ENCODE measurements at regions not wholly inside any gene's neighbourhood (a gene's known extent, or its start where the extent isn't known, plus 50 kb on each side); places are given as distances from the start of the nearest gene placed in this dataset.
"Not testable (repeated sequence)": the region's sequence is repeated elsewhere in the genome, so short reads cannot be mapped to it uniquely, and the experiment has no call there.

GRCh38 chr5:120124031-120124430 is 340.1 kb upstream of the PRR16 start:
- no peak overlapping the region for H2AFZ ChIP-seq (ENCODE audit: low read length)
- H3K9me3 ChIP-seq (ENCODE audit: control insufficient read depth, insufficient read depth, low read depth, low read length) = no peaks in the 10 kb centered on the region
- TF ChIP-seq CTCF (conservative IDR thresholded peaks at IDR 0.05 in 1 of 2, IDR thresholded peaks at IDR 0.05 in 1 of 2; ENCODE audit: low read depth in 1 of 2, low read length in 2 of 2) = no peak
- no peak for TF ChIP-seq EZH2 (IDR thresholded peaks at IDR 0.05; ENCODE audit: low read length, missing control alignments)
- H3K27me3 ChIP-seq (ENCODE audit: control insufficient read depth, insufficient read depth, low read length) = no peaks in the 10 kb centered on the region
- no peak overlapping the region for H3K27ac ChIP-seq (ENCODE audit: insufficient read depth, low read length)
- DNase-seq (ENCODE audit: low read depth in 2 of 2) = no peak
- H3K9ac ChIP-seq (ENCODE audit: insufficient read depth, low read length) = no peak overlapping the region
- H3K4me3 ChIP-seq (replicated peaks in 1 of 4; ENCODE audit: control extremely low read depth in 1 of 4, insufficient read depth in 1 of 4, low read depth in 3 of 4, low read length in 4 of 4) = no peak overlapping the region
- no peaks in the 10 kb centered on the region for H3K36me3 ChIP-seq (ENCODE audit: control insufficient read depth, insufficient read depth, low read length)
- no peaks in the 10 kb centered on the region for H3K79me2 ChIP-seq (ENCODE audit: control insufficient read depth, insufficient read depth, low read length)
- no peak overlapping the region for H3K4me2 ChIP-seq (ENCODE audit: extremely low read depth, insufficient read depth, low read length)
- H4K20me1 ChIP-seq (ENCODE audit: control insufficient read depth, extremely low read depth, insufficient read depth, low read length) = no peaks in the 10 kb centered on the region
- no peaks in the 10 kb centered on the region for H3K4me1 ChIP-seq (ENCODE audit: control insufficient read depth, extremely low read depth, insufficient read depth, low read length)

DNA sequence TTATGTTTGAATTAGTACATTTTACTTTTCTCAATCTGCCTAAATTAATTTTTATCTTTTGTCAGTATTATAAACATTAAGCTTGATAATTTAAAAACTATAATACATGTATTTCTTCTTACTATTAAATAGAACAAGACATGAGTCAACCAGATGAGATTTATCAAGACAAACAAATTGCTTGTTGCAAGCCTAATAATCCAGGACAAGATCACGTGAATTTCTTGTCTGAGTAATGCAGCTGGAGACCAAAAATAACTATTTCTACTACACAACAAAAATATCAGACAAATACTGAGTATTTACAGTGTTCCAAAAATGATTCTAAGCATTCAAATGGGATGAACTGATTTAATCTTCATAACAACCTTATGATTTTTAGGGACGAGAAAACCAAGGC is 339.1 kb upstream of the PRR16 start:
- no peak overlapping the region for H3K4me2 ChIP-seq (ENCODE audit: extremely low read depth, insufficient read depth, low read length)
- H4K20me1 ChIP-seq (ENCODE audit: control insufficient read depth, extremely low read depth, insufficient read depth, low read length) = no peaks in the 10 kb centered on the region
- H2AFZ ChIP-seq (ENCODE audit: low read length) = no peak overlapping the region
- H3K79me2 ChIP-seq (ENCODE audit: control insufficient read depth, insufficient read depth, low read length) = no peaks in the 10 kb centered on the region
- no peaks in the 10 kb centered on the region for H3K4me1 ChIP-seq (ENCODE audit: control insufficient read depth, extremely low read depth, insufficient read depth, low read length)
- no peak for TF ChIP-seq EZH2 (IDR thresholded peaks at IDR 0.05; ENCODE audit: low read length, missing control alignments)
- no peak for TF ChIP-seq CTCF (conservative IDR thresholded peaks at IDR 0.05 in 1 of 2, IDR thresholded peaks at IDR 0.05 in 1 of 2; ENCODE audit: low read depth in 1 of 2, low read length in 2 of 2)
- no peak overlapping the region for H3K27ac ChIP-seq (ENCODE audit: insufficient read depth, low read length)
- no peaks in the 10 kb centered on the region for H3K9me3 ChIP-seq (ENCODE audit: control insufficient read depth, insufficient read depth, low read depth, low read length)
- H3K36me3 ChIP-seq (ENCODE audit: control insufficient read depth, insufficient read depth, low read length) = no peaks in the 10 kb centered on the region
- H3K9ac ChIP-seq (ENCODE audit: insufficient read depth, low read length) = no peak overlapping the region
- no peaks in the 10 kb centered on the region for H3K27me3 ChIP-seq (ENCODE audit: control insufficient read depth, insufficient read depth, low read length)
- no peak overlapping the region for H3K4me3 ChIP-seq (replicated peaks in 1 of 4; ENCODE audit: control extremely low read depth in 1 of 4, insufficient read depth in 1 of 4, low read depth in 3 of 4, low read length in 4 of 4)
- DNase-seq (ENCODE audit: low read depth in 2 of 2) = peak in 1 of 2 donors; percentile 79

- not testable (repeated sequence) for H3K4me1 ChIP-seq (ENCODE audit: control insufficient read depth, extremely low read depth, insufficient read depth, low read length); DNase-seq (ENCODE audit: low read depth in 2 of 2); H2AFZ ChIP-seq (ENCODE audit: low read length); H3K9me3 ChIP-seq (ENCODE audit: control insufficient read depth, insufficient read depth, low read depth, low read length); H3K27me3 ChIP-seq (ENCODE audit: control insufficient read depth, insufficient read depth, low read length); H3K4me3 ChIP-seq (replicated peaks in 1 of 4; ENCODE audit: control extremely low read depth in 1 of 4, insufficient read depth in 1 of 4, low read depth in 3 of 4, low read length in 4 of 4); H3K36me3 ChIP-seq (ENCODE audit: control insufficient read depth, insufficient read depth, low read length); H3K4me2 ChIP-seq (ENCODE audit: extremely low read depth, insufficient read depth, low read length); H3K79me2 ChIP-seq (ENCODE audit: control insufficient read depth, insufficient read depth, low read length); H3K9ac ChIP-seq (ENCODE audit: insufficient read depth, low read length); H3K27ac ChIP-seq (ENCODE audit: insufficient read depth, low read length); H4K20me1 ChIP-seq (ENCODE audit: control insufficient read depth, extremely low read depth, insufficient read depth, low read length)
Observed at GRCh38 chr5:120132347-120132746, 331.8 kb upstream of the PRR16 start.
